Gastrocnemius medialis (tissue), 4 donors: ENCODE measurements at regions not wholly inside any gene's neighbourhood (a gene's known extent, or its start where the extent isn't known, plus 50 kb on each side); places are given as distances from the start of the nearest gene placed in this dataset.
A peak's percentile ranks its signal among the peaks of the same experiment; 100 is the strongest.

Source experiments
- CTCF ChIP-seq, 5 experiments: fragments of 450-650 bp in 3 of 5; fragments of 200-600 bp in 2 of 5; sonication (generic) in 2 of 5; IDR thresholded peaks in 4 of 5; conservative IDR thresholded peaks in 1 of 5; 1 replicate in 4 of 5; 2 replicates in 1 of 5; pipeline ENCODE4 v1.5.1; 2016 to 2019; ENCODE audit warnings: antibody characterized with exemption in 5 of 5, mild to moderate bottlenecking in 3 of 5, moderate library complexity in 3 of 5
- POLR2A ChIP-seq, 2 donors: fragments of 450-650 bp; IDR thresholded peaks; one replicate each; pipeline ENCODE4 v1.6.1; 2017; ENCODE audit warnings: antibody characterized with exemption in 2 of 2, mild to moderate bottlenecking in 2 of 2, moderate library complexity in 2 of 2

- TF ChIP-seq CTCF (IDR thresholded peaks at IDR 0.05 in 4 of 5, conservative IDR thresholded peaks at IDR 0.05 in 1 of 5) (peak in 1 of 5 experiments; percentile 24), POLR2A (IDR thresholded peaks at IDR 0.05) (no peak)
Observed at GRCh38 chr13:97810152-97810551, 143.3 kb upstream of the IPO5 start.
